ENCODE measurements at regions not wholly inside any gene's neighbourhood (a gene's known extent, or its start where the extent isn't known, plus 50 kb on each side); places are given as distances from the start of the nearest gene placed in this dataset.
A peak's percentile ranks its signal among the peaks of the same experiment; 100 is the strongest.

- Mint-ChIP-seq H3K27ac (no peak overlapping the region), H3K4me3 (no peak overlapping the region), H3K4me1 (no peaks in the 10 kb centered on the region), H3K9me3 (peaks cover 0 to 8% of the 10 kb centered on the region in 2 donors), H3K27me3 (no peaks in the 10 kb centered on the region)
- ATAC-seq (no peak), DNase-seq (no peak)
These were observed 656.1 kb upstream of the RORB start for GRCh38 chr9:73841018-73841417.

DNA sequence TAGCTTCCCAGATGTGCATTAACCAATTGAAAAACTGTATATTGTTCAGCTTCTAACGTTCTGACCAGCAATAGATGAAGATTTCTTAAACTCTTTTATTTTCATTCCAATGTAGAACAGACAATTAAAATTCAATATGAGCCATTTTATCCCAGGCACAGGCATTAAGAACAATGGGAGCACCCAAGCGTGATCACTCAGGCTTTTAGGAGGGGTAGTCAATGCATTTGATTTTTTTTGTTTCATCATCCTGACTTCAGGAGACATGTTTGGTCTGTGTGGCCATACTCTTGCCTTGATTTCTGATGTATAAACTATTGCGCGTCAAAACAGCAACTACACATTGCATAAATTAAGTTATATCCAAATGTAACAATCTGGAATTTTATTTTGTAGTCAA lies 653.0 kb upstream of the RORB start:
- no peaks in the 10 kb centered on the region for H3K4me1 Mint-ChIP-seq
- no peak for ATAC-seq

GRCh38 chr9:73845539-73845938 lies 651.6 kb upstream of the RORB start:
- Mint-ChIP-seq H3K27me3 (no peaks in the 10 kb centered on the region), H3K4me3 (no peak overlapping the region), H3K4me1 (no peaks in the 10 kb centered on the region), H3K27ac (no peak overlapping the region), H3K9me3 (no peaks in the 10 kb centered on the region)
- DNase-seq (no peak), ATAC-seq (no peak)

More for the DNA sequence above, 653.0 kb upstream of the RORB start:
- Mint-ChIP-seq H3K9me3 (no peaks in the 10 kb centered on the region), H3K27me3 (no peaks in the 10 kb centered on the region), H3K27ac (no peak overlapping the region), H3K4me3 (no peak overlapping the region)
- no peak for DNase-seq

DNA sequence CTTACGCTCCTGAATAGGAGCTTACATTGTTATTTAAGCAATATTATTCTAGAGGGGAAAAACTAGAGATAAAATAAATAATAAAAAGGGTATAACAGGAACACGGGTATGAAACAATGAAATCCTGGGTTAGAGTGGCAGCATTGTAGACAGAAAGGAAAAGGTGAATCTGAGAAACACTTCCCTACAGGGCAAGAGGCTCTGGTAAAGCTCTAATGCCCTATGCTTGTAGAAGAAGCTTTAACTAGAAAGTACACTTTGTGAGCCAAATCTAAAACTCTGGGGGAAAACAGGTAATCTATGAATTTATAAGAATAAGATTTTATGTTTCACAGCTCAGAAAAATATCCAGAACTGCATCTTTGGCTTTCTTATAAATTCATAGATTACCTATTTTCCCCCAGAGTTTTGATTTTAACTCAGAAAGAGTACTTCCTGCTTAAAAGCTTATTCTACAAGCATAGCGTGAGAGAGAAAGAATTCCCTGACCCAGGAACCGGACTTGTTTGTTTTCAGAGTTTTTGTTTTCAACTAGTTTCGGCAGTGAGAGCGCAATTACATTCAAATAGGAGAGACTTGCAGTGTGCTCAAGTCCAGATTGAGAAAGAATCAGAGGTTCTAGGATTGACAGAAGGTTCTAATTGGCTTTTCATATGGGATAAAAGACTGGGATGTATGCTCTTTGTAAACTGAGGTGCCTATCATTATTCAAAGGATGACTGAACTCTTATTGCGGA lies 651.0 kb upstream of the RORB start:
- ATAC-seq = no peak
- no peaks in the 10 kb centered on the region for H3K9me3 Mint-ChIP-seq
- no peak overlapping the region for H3K27ac Mint-ChIP-seq
- no peak for DNase-seq
- H3K27me3 Mint-ChIP-seq = no peaks in the 10 kb centered on the region
- no peak overlapping the region for H3K4me3 Mint-ChIP-seq
- H3K4me1 Mint-ChIP-seq = no peaks in the 10 kb centered on the region

- DNase-seq = no peak
- H3K27ac Mint-ChIP-seq = no peak overlapping the region
These were observed 649.6 kb upstream of the RORB start for GRCh38 chr9:73847536-73847935.

GRCh38 chr9:73853549-73853948 lies 643.6 kb upstream of the RORB start:
- peaks cover 2 to 3% of the 10 kb centered on the region in 2 donors for H3K9me3 Mint-ChIP-seq
- H3K4me3 Mint-ChIP-seq = no peak overlapping the region
- ATAC-seq (no peak), DNase-seq (no peak)
- no peaks in the 10 kb centered on the region for H3K4me1 Mint-ChIP-seq
- H3K27me3 Mint-ChIP-seq = no peaks in the 10 kb centered on the region
- H3K27ac Mint-ChIP-seq = no peak overlapping the region

More at GRCh38 chr9:73847536-73847935, 649.6 kb upstream of the RORB start:
- H3K4me1 Mint-ChIP-seq = no peaks in the 10 kb centered on the region
- no peak overlapping the region for H3K4me3 Mint-ChIP-seq
- ATAC-seq = no peak
- no peaks in the 10 kb centered on the region for H3K9me3 Mint-ChIP-seq
- H3K27me3 Mint-ChIP-seq = no peaks in the 10 kb centered on the region

- peaks cover 7 to 9% of the 10 kb centered on the region in 2 donors for H3K9me3 Mint-ChIP-seq
- ATAC-seq (no peak), DNase-seq (no peak)
- H3K4me3 Mint-ChIP-seq = no peak overlapping the region
- H3K4me1 Mint-ChIP-seq = no peaks in the 10 kb centered on the region
- H3K27ac Mint-ChIP-seq = no peak overlapping the region
- no peaks in the 10 kb centered on the region for H3K27me3 Mint-ChIP-seq
These were observed 641.9 kb upstream of the RORB start for GRCh38 chr9:73855206-73855605.

- peaks cover 0 to 12% of the 10 kb centered on the region in 2 donors for H3K9me3 Mint-ChIP-seq
- no peak overlapping the region for H3K4me3 Mint-ChIP-seq
- no peak for ATAC-seq
These were observed 633.2 kb upstream of the RORB start for GRCh38 chr9:73863924-73864323.

GRCh38 chr9:73866451-73866850 lies 630.7 kb upstream of the RORB start:
- Mint-ChIP-seq H3K27me3 (no peaks in the 10 kb centered on the region), H3K27ac (no peak overlapping the region), H3K4me3 (no peak overlapping the region), H3K9me3 (peaks cover 0 to 7% of the 10 kb centered on the region in 2 donors), H3K4me1 (no peaks in the 10 kb centered on the region)
- DNase-seq = no peak
- ATAC-seq = no peak

More at GRCh38 chr9:73863924-73864323, 633.2 kb upstream of the RORB start:
- DNase-seq = no peak
- no peaks in the 10 kb centered on the region for H3K27me3 Mint-ChIP-seq
- no peaks in the 10 kb centered on the region for H3K4me1 Mint-ChIP-seq
- no peak overlapping the region for H3K27ac Mint-ChIP-seq

DNA sequence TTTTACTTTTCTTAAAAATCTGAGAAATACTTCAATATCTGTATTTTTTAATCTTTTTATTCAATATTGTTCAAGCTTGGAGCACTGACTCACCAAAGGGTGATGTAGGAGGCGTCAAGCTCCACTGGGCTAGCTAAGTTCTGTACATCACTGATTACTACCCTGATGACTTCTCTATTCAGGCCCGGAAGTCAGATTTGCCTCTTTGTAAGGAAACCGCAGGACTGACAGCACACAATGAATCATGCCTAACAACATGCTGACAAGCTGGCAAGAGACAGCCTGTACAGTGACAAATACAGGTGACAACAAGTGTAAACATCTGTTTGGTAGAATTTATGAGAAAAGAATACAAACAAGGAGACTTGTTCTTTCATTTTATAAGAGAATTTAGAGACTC lies 627.9 kb upstream of the RORB start:
- ATAC-seq = peak; percentile 69
- H3K27me3 Mint-ChIP-seq = no peaks in the 10 kb centered on the region
- peak; percentile 1 to 9 for DNase-seq
- H3K4me3 Mint-ChIP-seq = no peak overlapping the region
- no peak overlapping the region for H3K27ac Mint-ChIP-seq
- H3K9me3 Mint-ChIP-seq = peaks cover 0 to 5% of the 10 kb centered on the region in 2 donors
- no peaks in the 10 kb centered on the region for H3K4me1 Mint-ChIP-seq

DNA sequence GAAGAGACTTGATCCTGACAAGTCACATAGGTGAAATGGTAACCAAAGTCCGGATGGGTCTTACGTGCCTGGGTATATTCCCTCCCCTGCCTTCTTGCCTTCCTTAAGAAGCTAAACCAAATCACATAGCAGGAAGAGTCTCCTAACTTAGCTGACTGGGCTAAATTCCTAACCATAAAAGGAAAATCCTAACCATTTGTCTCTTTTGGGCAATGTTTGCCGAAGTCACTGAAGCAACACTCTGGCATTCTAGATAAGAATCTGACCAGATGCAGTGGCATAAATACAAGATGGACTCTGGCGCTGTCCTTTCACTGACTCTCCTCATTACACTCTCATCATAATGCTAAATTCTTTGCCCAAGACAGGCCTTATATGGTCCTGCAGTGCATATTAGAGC lies 625.5 kb upstream of the RORB start:
- no peak overlapping the region for H3K27ac Mint-ChIP-seq
- ATAC-seq = no peak
- H3K27me3 Mint-ChIP-seq = no peaks in the 10 kb centered on the region
- H3K4me1 Mint-ChIP-seq = no peaks in the 10 kb centered on the region
- H3K4me3 Mint-ChIP-seq = no peak overlapping the region
- H3K9me3 Mint-ChIP-seq = peaks cover 0 to under 1% of the 10 kb centered on the region in 2 donors
- no peak for DNase-seq

DNA sequence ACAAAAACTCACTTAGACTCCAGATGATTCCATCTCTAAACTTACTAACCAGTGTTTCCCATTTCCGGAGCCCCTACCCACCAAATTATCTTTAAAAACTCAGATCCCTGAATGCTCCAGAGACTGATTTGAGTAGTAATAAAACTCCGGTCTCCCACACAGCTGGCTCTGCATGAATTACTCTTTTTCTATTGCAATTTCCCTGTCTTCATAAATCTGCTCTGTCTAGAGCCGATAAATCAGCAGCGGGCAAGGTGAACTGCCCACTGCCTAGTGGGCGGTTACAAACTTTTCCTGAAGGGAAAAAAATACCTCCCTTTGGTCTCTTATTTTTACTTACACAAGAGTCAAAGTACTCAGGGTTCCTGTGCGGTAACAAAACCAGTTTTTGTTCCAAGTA lies 624.4 kb upstream of the RORB start:
- H3K4me1 Mint-ChIP-seq = no peaks in the 10 kb centered on the region
- H3K27me3 Mint-ChIP-seq = no peaks in the 10 kb centered on the region
- no peak overlapping the region for H3K4me3 Mint-ChIP-seq
- no peaks in the 10 kb centered on the region for H3K9me3 Mint-ChIP-seq
- H3K27ac Mint-ChIP-seq = no peak overlapping the region
- no peak for DNase-seq
- ATAC-seq = no peak

DNA sequence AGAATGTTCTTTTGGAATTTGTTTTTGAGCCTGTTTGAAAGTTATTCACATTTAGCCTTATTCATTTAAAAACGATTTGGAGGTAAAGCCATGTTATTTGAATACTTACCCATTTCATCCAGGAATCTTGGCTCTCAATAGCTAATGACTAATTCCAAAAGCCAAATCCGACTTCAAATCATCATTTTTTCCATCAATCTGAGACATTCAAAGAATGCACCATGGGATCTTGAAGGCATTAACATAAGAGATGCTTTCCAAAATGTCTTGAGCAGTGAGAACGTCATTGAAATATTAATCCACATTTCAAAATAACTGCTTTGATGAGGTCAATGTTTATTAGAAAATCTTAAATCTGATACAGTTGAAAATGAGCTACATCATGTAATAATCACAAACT lies 617.0 kb upstream of the RORB start:
- no peak for ATAC-seq
- DNase-seq = no peak
- H3K9me3 Mint-ChIP-seq = peaks cover 6 to 8% of the 10 kb centered on the region in 2 donors
- H3K27ac Mint-ChIP-seq = no peak overlapping the region
- no peaks in the 10 kb centered on the region for H3K27me3 Mint-ChIP-seq
- H3K4me3 Mint-ChIP-seq = no peak overlapping the region
- H3K4me1 Mint-ChIP-seq = no peaks in the 10 kb centered on the region

- H3K9me3 Mint-ChIP-seq = peaks cover 12 to 32% of the 10 kb centered on the region in 2 donors
- no peaks in the 10 kb centered on the region for H3K27me3 Mint-ChIP-seq
- DNase-seq (no peak), ATAC-seq (no peak)
- no peak overlapping the region for H3K27ac Mint-ChIP-seq
- no peaks in the 10 kb centered on the region for H3K4me1 Mint-ChIP-seq
- no peak overlapping the region for H3K4me3 Mint-ChIP-seq
These were observed 608.1 kb upstream of the RORB start for GRCh38 chr9:73889023-73889422.

DNA sequence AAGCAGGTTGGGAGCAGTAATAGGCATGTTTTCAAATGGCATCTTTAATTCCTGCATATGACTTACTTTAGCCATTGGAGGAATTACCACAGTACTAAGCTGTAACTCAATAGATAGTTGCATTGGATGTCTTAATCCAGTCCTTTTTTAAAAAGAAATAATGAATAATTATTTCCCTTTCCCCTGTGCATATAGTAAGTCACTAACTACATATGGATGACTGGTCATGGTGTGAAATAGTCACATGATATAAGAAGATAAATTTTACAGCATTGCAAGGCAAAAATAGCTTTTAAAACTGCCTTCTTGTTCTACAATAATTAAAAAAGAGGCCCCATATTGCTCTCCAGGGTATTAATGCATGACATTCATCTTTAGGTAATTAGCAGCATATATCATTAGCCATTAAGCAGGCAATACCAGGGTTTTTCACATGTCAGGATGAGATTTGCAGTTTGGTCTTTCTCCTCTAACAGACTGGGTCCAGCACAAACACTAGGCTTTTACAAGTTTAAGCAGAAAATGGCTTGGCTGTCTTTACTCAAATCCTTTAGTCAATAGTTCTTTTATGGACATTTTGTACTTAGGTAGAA lies 606.4 kb upstream of the RORB start:
- Mint-ChIP-seq H3K9me3 (peaks cover 11 to 16% of the 10 kb centered on the region in 2 donors), H3K4me1 (no peaks in the 10 kb centered on the region), H3K4me3 (no peak overlapping the region), H3K27ac (no peak overlapping the region), H3K27me3 (no peaks in the 10 kb centered on the region)
- ATAC-seq (no peak), DNase-seq (no peak)

- Mint-ChIP-seq H3K4me3 (no peak overlapping the region), H3K27ac (no peak overlapping the region), H3K27me3 (no peaks in the 10 kb centered on the region), H3K4me1 (no peaks in the 10 kb centered on the region), H3K9me3 (peaks cover 8 to 17% of the 10 kb centered on the region in 2 donors)
- no peak for ATAC-seq
- no peak for DNase-seq
These were observed 604.8 kb upstream of the RORB start for GRCh38 chr9:73892335-73892734.

Data from stimulated activated naive CD8-positive, alpha-beta T cell treated with anti-CD3 and anti-CD28 coated beads, Interleukin-15, amount 100 ng/mL, for 72 hours (primary cell).